HG03280 (cell line): ENCODE measurements at regions not wholly inside any gene's neighbourhood (a gene's known extent, or its start where the extent isn't known, plus 50 kb on each side); places are given as distances from the start of the nearest gene placed in this dataset.

Experiments
- ATAC-seq: cut with Tn5 transposase; IDR thresholded peaks from one replicate; pipeline ENCODE4 v1.9.1; 2021; ENCODE audit warnings: mild to moderate bottlenecking, moderate library complexity; ENCODE audit not compliant: unreplicated experiment

- no peak for ATAC-seq
Measured at GRCh38 chr1:218705911-218706893, 361.1 kb downstream of the TGFB2 start.

- ATAC-seq = no peak
Measured at GRCh38 chr1:218711001-218711400, 365.9 kb downstream of the TGFB2 start.

- ATAC-seq = no peak
Measured at GRCh38 chr1:218711884-218712674, 366.9 kb downstream of the TGFB2 start.

- no peak for ATAC-seq
Measured at GRCh38 chr1:218712677-218713076, 367.5 kb downstream of the TGFB2 start.

GRCh38 chr1:218715961-218716669 is 371.0 kb downstream of the TGFB2 start:
- no peak for ATAC-seq

GRCh38 chr1:218717575-218717974 is 372.4 kb downstream of the TGFB2 start:
- no peak for ATAC-seq

GRCh38 chr1:218718206-218718605 is 373.1 kb downstream of the TGFB2 start:
- no peak for ATAC-seq

GRCh38 chr1:218718977-218719376 is 373.8 kb downstream of the TGFB2 start:
- ATAC-seq = no peak

GRCh38 chr1:218728898-218729565 is 383.9 kb downstream of the TGFB2 start:
- ATAC-seq = no peak

- ATAC-seq = no peak
Measured at GRCh38 chr1:218735436-218736032, 390.4 kb downstream of the TGFB2 start.

GRCh38 chr1:218739426-218739825 is 394.3 kb downstream of the TGFB2 start:
- no peak for ATAC-seq

GRCh38 chr1:218741852-218742251 is 396.7 kb downstream of the TGFB2 start:
- ATAC-seq = no peak

- no peak for ATAC-seq
Measured at GRCh38 chr1:218742467-218743262, 397.5 kb downstream of the TGFB2 start.

GRCh38 chr1:218743861-218744505 is 398.8 kb downstream of the TGFB2 start:
- no peak for ATAC-seq

- ATAC-seq = no peak
Measured at GRCh38 chr1:218748071-218748470, 402.9 kb downstream of the TGFB2 start.

- ATAC-seq = no peak
Measured at GRCh38 chr1:218750216-218750970, 405.3 kb downstream of the TGFB2 start.

GRCh38 chr1:218751208-218751948 is 406.2 kb downstream of the TGFB2 start:
- no peak for ATAC-seq
